H1 (cell line): ENCODE measurements at regions not wholly inside any gene's neighbourhood (a gene's known extent, or its start where the extent isn't known, plus 50 kb on each side); places are given as distances from the start of the nearest gene placed in this dataset.

Experiments
- CTCF ChIP-seq, 3 experiments: IDR thresholded peaks; 1 replicate in 2 of 3; 2 replicates in 1 of 3; pipeline versions ENCODE4 v1.5.1 to v1.6.1; 2011; ENCODE audit warnings: low read length in 3 of 3, mild to moderate bottlenecking in 3 of 3, inconsistent platforms in 2 of 3, low read depth in 1 of 3, moderate library complexity in 1 of 3; ENCODE audit not compliant: insufficient read depth in 1 of 3; ENCODE audit errors: control extremely low read depth in 1 of 3
- EZH2 ChIP-seq: fragments of 200-600 bp; sonication (generic); IDR thresholded peaks from 2 replicates; pipeline ENCODE4 v1.7.1; 2012; ENCODE audit warnings: low read depth, mild to moderate bottlenecking, moderate library complexity, low read length, inconsistent platforms; ENCODE audit not compliant: severe bottlenecking
- JUND ChIP-seq: IDR thresholded peaks from 2 replicates; pipeline ENCODE4 v1.6.1; 2011; ENCODE audit warnings: mild to moderate bottlenecking, improper control_type of control experiment, low read length
- POLR2AphosphoS5 ChIP-seq: IDR thresholded peaks from 2 replicates; pipeline ENCODE4 v1.6.1; 2011; ENCODE audit warnings: low read depth, low read length
- TCF12 ChIP-seq: IDR thresholded peaks from 2 replicates; pipeline ENCODE4 v1.6.1; 2011; ENCODE audit warnings: low read depth, mild to moderate bottlenecking, low read length
- YY1 ChIP-seq: IDR thresholded peaks from 2 replicates; pipeline ENCODE4 v1.6.1; 2011; ENCODE audit warnings: low read depth, mild to moderate bottlenecking, low read length

GRCh38 chr1:185559684-185560331, 174.4 kb upstream of the HMCN1 start:
- TF ChIP-seq TCF12 (no peak), CTCF (IDR thresholded peaks at IDR 0.05; ENCODE audit: control extremely low read depth in 1 of 3, insufficient read depth in 1 of 3, low read depth in 1 of 3, low read length in 3 of 3) (peak; percentile 66 to 86 (median 67)), JUND (no peak), POLR2AphosphoS5 (no peak), EZH2 (no peak), YY1 (no peak)
